Loucy (cell line): ENCODE measurements at regions not wholly inside any gene's neighbourhood (a gene's known extent, or its start where the extent isn't known, plus 50 kb on each side); places are given as distances from the start of the nearest gene placed in this dataset.
A peak's percentile ranks its signal among the peaks of the same experiment; 100 is the strongest.

Source experiments
- H2AFZ ChIP-seq: fragments of 200-600 bp; sonication (generic); 2 replicates; pipeline ENCODE4 v1.6.0; 2016; ENCODE audit warnings: antibody characterized with exemption, mild to moderate bottlenecking, low read length, moderate library complexity
- H3F3A ChIP-seq: fragments of 200-600 bp; 2 replicates; pipeline ENCODE4 v1.6.0; 2016; ENCODE audit warnings: antibody characterized with exemption, low read depth, mild to moderate bottlenecking
- H3K27me3 ChIP-seq: fragments of 200-600 bp; sonication (generic); 2 replicates; pipeline ENCODE4 v1.6.1; 2014; ENCODE audit warnings: low read length, mild to moderate bottlenecking; ENCODE audit not compliant: insufficient read depth, poor library complexity, severe bottlenecking
- H3K36me3 ChIP-seq: fragments of 200-600 bp; sonication (generic); 2 replicates; pipeline ENCODE4 v1.6.1; 2016; ENCODE audit warnings: low read length; ENCODE audit not compliant: insufficient read depth
- H3K4me1 ChIP-seq: fragments of 200-600 bp; sonication (generic); 2 replicates; pipeline ENCODE4 v1.5.1; 2014; ENCODE audit warnings: low read length, mild to moderate bottlenecking; ENCODE audit not compliant: insufficient read depth, poor library complexity, severe bottlenecking
- H3K4me2 ChIP-seq: fragments of 200-600 bp; sonication (generic); 2 replicates; pipeline ENCODE4 v1.6.0; 2014; ENCODE audit warnings: antibody characterized with exemption, low read length, low read depth, mild to moderate bottlenecking; ENCODE audit not compliant: poor library complexity, severe bottlenecking
- H3K4me3 ChIP-seq: fragments of 200-600 bp; sonication (generic); 2 replicates; pipeline ENCODE4 v1.5.1; 2014; ENCODE audit warnings: low read length, mild to moderate bottlenecking, mixed read lengths; ENCODE audit not compliant: poor library complexity, severe bottlenecking
- H3K79me2 ChIP-seq: fragments of 200-600 bp; sonication (generic); 2 replicates; pipeline ENCODE4 v1.6.1; 2014; ENCODE audit warnings: low read length; ENCODE audit not compliant: insufficient read depth
- H3K9ac ChIP-seq: fragments of 200-600 bp; sonication (generic); 2 replicates; pipeline ENCODE4 v1.6.0; 2014; ENCODE audit warnings: mild to moderate bottlenecking, low read depth, low read length, moderate library complexity; ENCODE audit not compliant: poor library complexity, severe bottlenecking
- H3K9me2 ChIP-seq: fragments of 200-600 bp; sonication (generic); replicated peaks from 2 replicates; pipeline ENCODE4 v1.6.1; 2016; ENCODE audit warnings: low read depth, low read length, mixed read lengths
- H3K9me3 ChIP-seq: fragments of 200-600 bp; sonication (generic); 2 replicates; pipeline ENCODE4 v1.6.1; 2014; ENCODE audit warnings: mild to moderate bottlenecking, antibody characterized with exemption, low read length, low read depth; ENCODE audit not compliant: insufficient read depth
- H4K20me1 ChIP-seq: fragments of 200-600 bp; sonication (generic); 2 replicates; pipeline ENCODE4 v1.6.0; 2014; ENCODE audit warnings: antibody characterized with exemption, low read length, mild to moderate bottlenecking; ENCODE audit not compliant: insufficient read depth, poor library complexity, severe bottlenecking
- CTCF ChIP-seq: fragments of 200-600 bp; sonication (generic); conservative IDR thresholded peaks from 2 replicates; pipeline ENCODE4 v1.5.1; 2014; ENCODE audit warnings: mild to moderate bottlenecking, antibody characterized with exemption, low read length
- EZH2phosphoT487 ChIP-seq: fragments of 200-600 bp; IDR thresholded peaks from 2 replicates; pipeline ENCODE4 v1.6.1; 2018; ENCODE audit warnings: antibody characterized with exemption, mild to moderate bottlenecking, moderate library complexity, borderline replicate concordance

GRCh38 chr1:10941891-10942541, 70.4 kb upstream of the TARDBP start:
- H3K9ac ChIP-seq, result peak overlapping the region; percentile 87
- H3K9me3 ChIP-seq, result no peaks in the 10 kb centered on the region
- no peaks in the 10 kb centered on the region for H3K27me3 ChIP-seq
- H3F3A ChIP-seq, result peaks cover 12% of the 10 kb centered on the region; the same call in 1 of the 2 replicates
- H3K4me3 ChIP-seq, result peak overlapping the region; percentile 55
- H3K79me2 ChIP-seq, result peaks cover 13% of the 10 kb centered on the region; the same call in 1 of the 2 replicates
- H2AFZ ChIP-seq, result peak overlapping the region; percentile 45; the same call in 1 of the 2 replicates
- H3K4me2 ChIP-seq, result peak overlapping the region; percentile 86
- H3K36me3 ChIP-seq, result no peaks in the 10 kb centered on the region
- no peaks in the 10 kb centered on the region for H3K9me2 ChIP-seq
- H3K4me1 ChIP-seq, result peaks cover 47% of the 10 kb centered on the region
- no peaks in the 10 kb centered on the region for H4K20me1 ChIP-seq
- TF ChIP-seq CTCF (peak; percentile 95), EZH2phosphoT487 (no peak)

GRCh38 chr1:10942542-10942912, 69.9 kb upstream of the TARDBP start:
- no peak for TF ChIP-seq EZH2phosphoT487
- TF ChIP-seq CTCF, result no peak
- H3F3A ChIP-seq, result peaks cover 12% of the 10 kb centered on the region; the same call in 1 of the 2 replicates
- peaks cover 9% of the 10 kb centered on the region; the same call in 1 of the 2 replicates for H3K79me2 ChIP-seq
- H3K9me3 ChIP-seq, result no peaks in the 10 kb centered on the region
- peak overlapping the region; percentile 86 for H3K4me2 ChIP-seq
- peak overlapping the region; percentile 87 for H3K9ac ChIP-seq
- H3K36me3 ChIP-seq, result no peaks in the 10 kb centered on the region
- no peak overlapping the region for H3K4me3 ChIP-seq
- H3K9me2 ChIP-seq, result no peaks in the 10 kb centered on the region
- no peak overlapping the region for H2AFZ ChIP-seq
- H3K4me1 ChIP-seq, result peaks cover 42% of the 10 kb centered on the region
- H4K20me1 ChIP-seq, result no peaks in the 10 kb centered on the region
- H3K27me3 ChIP-seq, result no peaks in the 10 kb centered on the region

- TF ChIP-seq CTCF (no peak), EZH2phosphoT487 (no peak)
- peaks cover 37% of the 10 kb centered on the region for H3K4me1 ChIP-seq
- peaks cover 6% of the 10 kb centered on the region; the same call in 1 of the 2 replicates for H3K79me2 ChIP-seq
- no peaks in the 10 kb centered on the region for H4K20me1 ChIP-seq
- no peaks in the 10 kb centered on the region for H3K9me2 ChIP-seq
- no peaks in the 10 kb centered on the region for H3K27me3 ChIP-seq
- H3K36me3 ChIP-seq, result no peaks in the 10 kb centered on the region
- H3K4me2 ChIP-seq, result no peak overlapping the region
- peaks cover 12% of the 10 kb centered on the region; the same call in 1 of the 2 replicates for H3F3A ChIP-seq
- no peak overlapping the region for H2AFZ ChIP-seq
- no peaks in the 10 kb centered on the region for H3K9me3 ChIP-seq
- H3K4me3 ChIP-seq, result no peak overlapping the region
- no peak overlapping the region for H3K9ac ChIP-seq
Observed at GRCh38 chr1:10943041-10943440, 69.4 kb upstream of the TARDBP start.
